ENCODE measurements at regions not wholly inside any gene's neighbourhood (a gene's known extent, or its start where the extent isn't known, plus 50 kb on each side); places are given as distances from the start of the nearest gene placed in this dataset.

DNA sequence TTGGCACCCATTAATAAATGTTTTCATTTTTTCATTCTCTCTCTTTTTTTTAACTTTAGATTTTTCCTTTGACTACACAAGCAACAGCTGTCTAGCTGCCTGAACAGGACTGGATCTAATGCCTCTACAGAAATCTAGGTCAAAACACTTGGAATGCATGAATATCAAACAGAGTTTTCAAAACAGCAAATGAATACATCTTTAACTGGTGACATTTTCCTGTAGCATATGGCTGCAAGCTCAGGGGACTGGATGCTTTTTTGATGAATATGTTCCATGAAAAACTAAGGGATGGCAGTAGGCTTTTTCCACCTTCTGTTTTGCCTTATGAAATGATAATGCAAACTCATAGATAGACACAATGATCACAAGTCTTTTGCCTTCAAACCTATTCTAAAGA is 661.7 kb downstream of the MCTP2 start:
- DNase-seq, result no peak

DNA sequence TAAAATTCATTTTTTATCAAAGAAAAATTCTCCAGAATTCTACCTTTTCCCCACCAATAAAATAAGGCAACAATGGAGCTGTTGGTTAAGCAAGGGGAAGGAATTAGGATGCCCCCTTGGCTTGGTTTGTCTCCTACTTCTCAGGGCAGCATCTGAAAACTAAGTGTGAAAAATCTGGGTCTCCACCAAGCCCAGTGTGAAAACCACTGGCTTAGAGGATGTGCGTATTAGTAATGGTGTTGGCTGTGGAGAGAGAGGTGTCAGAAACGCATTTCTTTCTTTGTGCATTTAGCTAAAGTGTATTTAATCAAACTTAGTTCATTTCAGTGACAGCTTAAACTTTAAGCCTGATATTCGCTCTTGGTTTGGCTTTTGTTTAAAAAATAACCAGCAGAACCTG is 662.7 kb downstream of the MCTP2 start:
- DNase-seq, result no peak

- no peak for DNase-seq
Measured at GRCh38 chr15:94909510-94909909, 678.1 kb downstream of the MCTP2 start.

DNA sequence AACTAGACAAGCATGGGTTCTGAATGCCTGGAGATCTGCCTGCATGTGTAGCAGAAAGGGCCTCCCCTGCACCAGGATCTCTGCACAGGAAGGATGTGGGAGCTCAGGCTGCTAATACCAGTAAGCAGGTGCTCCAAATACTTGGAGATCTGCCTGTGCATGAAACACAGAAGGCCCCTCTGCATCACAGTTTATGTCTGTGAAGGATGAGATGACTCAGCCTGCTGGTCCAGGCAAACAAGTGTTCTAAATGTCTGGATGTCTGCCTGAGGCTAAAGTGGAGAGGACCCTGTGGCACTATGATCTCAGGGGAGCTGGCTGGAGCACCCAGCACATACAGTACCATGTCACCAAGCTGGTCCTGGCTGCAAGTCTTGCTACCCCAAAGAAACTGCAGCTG is 678.8 kb downstream of the MCTP2 start:
- DNase-seq, result no peak

- DNase-seq, result no peak
Measured at GRCh38 chr15:94912760-94913159, 681.4 kb downstream of the MCTP2 start.

DNA sequence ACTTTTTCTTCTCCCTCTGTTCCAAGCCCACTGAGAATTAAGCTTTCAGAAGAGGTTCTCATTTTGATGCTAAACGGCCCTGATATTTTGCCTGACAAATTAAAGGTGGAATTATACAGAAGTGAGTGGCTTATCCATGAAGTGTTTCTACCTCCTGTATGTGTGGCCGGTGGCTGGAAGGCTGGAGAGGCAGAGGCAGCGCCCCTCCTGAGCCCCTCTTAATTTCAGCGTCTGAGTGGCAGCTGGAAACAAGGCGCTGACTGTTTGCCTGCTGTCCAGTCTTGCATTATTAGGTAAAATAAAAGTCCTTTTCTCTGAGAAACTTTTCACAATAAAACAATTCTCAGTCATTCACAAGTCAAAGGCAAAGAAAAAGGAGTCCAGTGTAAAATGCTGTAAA is 685.7 kb downstream of the MCTP2 start:
- DNase-seq, result no peak

GRCh38 chr15:94921936-94922335 is 690.6 kb downstream of the MCTP2 start:
- DNase-seq, result no peak

- no peak for DNase-seq
Measured at GRCh38 chr15:94924057-94924456, 692.7 kb downstream of the MCTP2 start.

DNA sequence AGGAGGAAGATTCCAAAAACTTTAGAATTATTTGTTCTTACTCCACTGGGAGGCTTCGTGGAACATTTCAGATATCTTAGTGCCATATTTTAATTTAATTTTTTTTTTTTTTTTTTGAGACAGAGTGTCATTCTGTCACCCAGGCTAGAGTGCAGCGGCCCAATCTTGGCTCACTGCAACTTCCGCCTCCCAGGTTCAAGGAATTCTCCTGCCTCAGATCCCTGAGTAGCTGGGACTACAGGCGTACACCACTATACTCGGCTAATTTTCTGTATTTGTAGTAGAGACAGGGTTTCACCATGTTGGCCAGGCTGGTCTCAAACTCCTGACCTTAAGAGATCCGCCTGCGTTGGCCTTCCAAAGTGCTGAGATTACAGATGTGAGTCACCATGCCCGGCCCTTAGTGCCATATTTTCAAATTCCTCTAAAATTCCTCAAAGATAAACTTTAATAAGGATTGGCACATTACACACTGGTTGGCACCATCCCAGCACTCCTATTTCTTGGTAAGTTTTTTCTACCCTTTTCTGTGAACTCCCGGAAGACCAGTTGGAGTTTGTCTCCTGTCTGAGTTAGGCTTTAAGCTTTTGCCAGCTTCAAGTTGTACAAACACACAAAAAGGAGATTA is 693.7 kb downstream of the MCTP2 start:
- no peak for DNase-seq

- no peak for DNase-seq
Measured at GRCh38 chr15:94925680-94926079, 694.3 kb downstream of the MCTP2 start.

- DNase-seq, result no peak
Measured at GRCh38 chr15:94927003-94927402, 695.6 kb downstream of the MCTP2 start.

GRCh38 chr15:94929282-94929681 is 697.9 kb downstream of the MCTP2 start:
- no peak for DNase-seq

DNA sequence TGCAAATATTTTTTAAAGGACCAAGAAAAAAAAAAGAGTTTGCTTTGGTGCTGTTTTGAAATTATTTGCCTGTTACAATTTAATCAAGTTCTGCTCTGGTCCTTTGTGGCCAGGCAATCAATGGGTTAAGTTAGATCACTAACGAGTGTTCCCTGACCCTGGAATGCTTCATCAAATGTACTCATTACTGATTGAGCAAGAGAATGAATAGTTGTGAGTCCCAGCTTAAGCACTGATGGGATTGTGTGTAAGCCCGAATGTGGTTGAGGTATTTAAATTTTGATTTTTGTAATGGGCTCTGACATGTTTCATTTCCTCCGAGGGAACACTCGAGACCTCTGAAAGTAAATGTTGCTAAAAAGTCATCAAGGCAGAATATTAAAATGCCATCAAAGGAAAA is 699.1 kb downstream of the MCTP2 start:
- DNase-seq, result no peak

DNA sequence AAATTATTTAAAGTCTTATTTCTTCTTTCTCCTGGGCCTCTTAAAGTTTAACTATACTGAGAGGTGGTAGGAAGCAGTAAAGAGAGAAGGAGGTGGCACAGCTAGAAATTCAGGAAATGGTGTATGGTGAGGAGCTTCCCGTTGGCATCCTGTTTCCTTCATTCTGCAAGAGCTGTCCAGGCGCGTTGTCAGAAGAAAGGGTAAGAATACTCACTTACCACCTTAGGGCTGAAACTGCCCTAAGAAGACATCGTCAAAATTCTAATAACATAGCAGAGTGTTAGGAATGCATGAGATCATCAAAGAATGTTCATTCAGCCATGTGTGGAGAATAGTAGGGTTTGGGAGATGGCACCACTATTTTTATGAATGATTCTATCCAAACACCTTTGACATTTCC is 699.6 kb downstream of the MCTP2 start:
- no peak for DNase-seq

GRCh38 chr15:94934440-94934839 is 703.1 kb downstream of the MCTP2 start:
- DNase-seq, result no peak

- DNase-seq, result no peak
Measured at GRCh38 chr15:94937242-94937641, 705.9 kb downstream of the MCTP2 start.

DNA sequence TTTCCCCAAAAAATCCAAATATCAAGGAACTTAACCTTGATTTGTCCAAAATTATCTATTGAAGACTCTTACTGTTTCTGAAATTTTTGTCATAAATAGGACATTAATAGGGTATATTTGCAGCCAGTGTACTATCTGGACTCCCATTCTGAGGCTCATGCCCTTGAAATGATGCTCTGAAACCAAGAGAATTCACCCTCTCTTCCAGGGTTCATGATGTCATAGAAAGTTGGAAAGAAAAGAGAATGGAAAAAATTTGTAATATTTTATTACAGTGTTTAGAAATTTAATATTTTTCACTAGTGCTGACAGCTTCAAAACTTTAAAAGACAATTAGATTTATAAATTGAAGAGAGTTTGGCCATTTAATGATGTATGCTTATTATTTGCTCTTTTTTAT is 712.5 kb downstream of the MCTP2 start:
- no peak for DNase-seq

- no peak for DNase-seq
Measured at GRCh38 chr15:94951538-94951937, 720.2 kb downstream of the MCTP2 start.

DNA sequence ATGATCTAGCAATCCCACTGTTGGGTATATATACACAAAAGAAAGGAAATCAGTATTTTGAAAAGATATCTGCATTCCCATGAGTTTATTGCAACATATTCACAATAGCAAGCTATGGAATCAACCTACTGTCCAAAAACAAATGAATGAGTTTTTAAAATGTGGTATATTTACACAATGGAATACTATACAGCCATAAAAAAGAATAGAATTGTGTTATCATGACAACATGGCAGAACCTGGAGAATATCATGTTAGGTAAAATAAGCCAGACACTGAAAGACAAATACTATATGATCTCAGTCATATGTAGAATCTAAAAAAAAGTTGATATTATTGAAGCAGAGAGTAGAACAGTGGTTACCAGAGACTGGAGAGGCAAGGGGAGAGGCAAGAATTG is 732.6 kb downstream of the MCTP2 start:
- no peak for DNase-seq

DNA sequence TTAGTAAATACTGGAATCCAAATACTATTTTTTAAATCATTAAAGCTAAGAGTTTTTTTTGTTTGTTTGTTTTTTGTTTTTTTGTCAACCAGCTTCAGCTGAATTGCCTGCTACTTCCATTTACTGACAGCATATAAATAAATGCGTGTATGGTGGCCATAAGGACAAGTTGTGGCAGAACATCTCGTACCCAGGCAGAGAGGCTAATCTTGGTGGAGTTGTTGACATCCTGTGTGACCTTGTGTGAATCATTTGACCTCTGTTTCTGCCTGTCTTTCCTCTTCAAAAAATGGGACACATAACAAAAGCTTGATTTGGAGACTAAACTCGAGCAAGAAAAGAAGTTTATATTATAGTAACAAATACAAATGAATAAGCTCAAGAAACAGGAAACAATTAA is 734.2 kb downstream of the MCTP2 start:
- no peak for DNase-seq

DNA sequence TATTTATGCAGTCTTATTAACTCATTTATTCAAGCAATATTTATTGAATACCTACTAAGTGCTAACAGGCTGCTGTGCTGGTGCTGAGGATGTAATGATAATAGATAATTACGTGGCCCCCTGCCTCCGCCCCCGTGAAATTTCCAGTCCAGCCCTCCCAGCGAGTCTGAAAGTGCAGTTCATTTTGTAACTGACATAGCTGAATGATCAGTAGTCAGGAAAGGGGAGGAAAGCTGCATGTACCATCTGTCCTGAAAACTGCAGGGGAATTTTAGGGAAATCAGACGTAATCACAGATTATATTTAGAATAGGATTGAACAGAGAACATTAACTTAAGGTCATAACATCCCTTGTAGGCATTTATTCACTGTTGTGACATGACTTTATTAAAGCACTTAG is 736.8 kb downstream of the MCTP2 start:
- no peak for DNase-seq

- no peak for DNase-seq
Measured at GRCh38 chr15:94970096-94970495, 738.7 kb downstream of the MCTP2 start.

DNA sequence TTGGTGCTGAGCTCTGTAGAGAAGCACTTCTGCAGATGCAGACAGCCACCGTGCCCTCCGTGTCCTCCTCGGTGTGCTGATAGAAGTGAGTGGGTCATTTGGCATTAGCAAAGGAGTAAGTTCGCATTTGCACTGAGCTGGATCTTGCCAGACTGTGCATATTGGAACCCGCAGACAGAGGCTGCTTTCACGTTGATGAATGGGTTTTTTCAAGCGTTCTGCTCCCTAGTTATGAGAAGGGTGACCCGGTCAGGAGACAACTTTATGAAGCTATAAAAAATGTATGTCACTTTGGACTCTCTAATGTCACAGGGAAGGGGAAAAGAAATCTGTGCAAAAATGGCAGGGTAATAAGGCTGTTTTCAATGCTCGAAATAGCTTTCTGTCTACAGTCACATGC is 739.4 kb downstream of the MCTP2 start:
- no peak for DNase-seq

- DNase-seq, result no peak
Measured at GRCh38 chr15:94972314-94972713, 741.0 kb downstream of the MCTP2 start.

All from amygdala (tissue), 56 donors.